Stomach (tissue), 8 donors: ENCODE measurements at regions not wholly inside any gene's neighbourhood (a gene's known extent, or its start where the extent isn't known, plus 50 kb on each side); places are given as distances from the start of the nearest gene placed in this dataset.
"Not testable (repeated sequence)": the region's sequence is repeated elsewhere in the genome, so short reads cannot be mapped to it uniquely, and the experiment has no call there.

Source experiments
- DNase-seq, 2 donors: peaks; one replicate each; pipeline versions ENCODE4 v3.0.0 to v3.0.0-alpha.2; 2013 to 2019
- H3K27ac ChIP-seq, 5 donors: fragments of 200-600 bp in 4 of 5; sonication (generic) in 4 of 5; one replicate each; pipeline ENCODE4 v1.5.1; 2013 to 2019; ENCODE audit warnings: mild to moderate bottlenecking in 1 of 5, moderate library complexity in 1 of 5
- H3K27me3 ChIP-seq, 3 donors: fragments of 200-600 bp; sonication (generic); one replicate each; pipeline ENCODE4 v1.5.1; 2017 to 2019; ENCODE audit warnings: mixed run types in 1 of 3
- H3K36me3 ChIP-seq, 4 donors: fragments of 200-600 bp; sonication (generic); 1 replicate in 3 of 4; 2 replicates in 1 of 4; pipeline ENCODE4 v1.5.1; 2016 to 2019
- H3K4me1 ChIP-seq, 4 donors: fragments of 200-600 bp; sonication (generic); one replicate each; pipeline ENCODE4 v1.5.1; 2016 to 2019
- H3K4me3 ChIP-seq, 4 donors: fragments of 200-600 bp; sonication (generic) in 3 of 4; one replicate each; pipeline ENCODE4 v1.5.1; 2016 to 2019; ENCODE audit warnings: mild to moderate bottlenecking in 1 of 4
- H3K9me3 ChIP-seq, 4 donors: fragments of 200-600 bp; sonication (generic); one replicate each; pipeline ENCODE4 v1.5.1; 2016 to 2019
- CTCF ChIP-seq, 7 experiments: fragments of 450-650 bp in 4 of 7; fragments of 200-600 bp in 3 of 7; sonication (generic) in 3 of 7; IDR thresholded peaks; one replicate each; pipeline ENCODE4 v1.5.1; 2016 to 2019; ENCODE audit warnings: antibody characterized with exemption in 7 of 7, control low read depth in 2 of 7, mild to moderate bottlenecking in 1 of 7
- EP300 ChIP-seq: sonication (generic); formaldehyde crosslinking; IDR thresholded peaks from one replicate; pipeline ENCODE4 v1.6.1; 2017; ENCODE audit warnings: antibody characterized with exemption
- POLR2A ChIP-seq, 4 donors: fragments of 450-650 bp; IDR thresholded peaks; one replicate each; pipeline ENCODE4 v1.6.1; 2016; ENCODE audit warnings: antibody characterized with exemption in 4 of 4, control low read depth in 2 of 4, mild to moderate bottlenecking in 1 of 4, moderate library complexity in 1 of 4
- POLR2AphosphoS5 ChIP-seq, 3 donors: sonication (generic); formaldehyde crosslinking; IDR thresholded peaks; one replicate each; pipeline ENCODE4 v1.6.1; 2016; ENCODE audit warnings: antibody characterized with exemption in 3 of 3
- WGBS, 5 donors: extraction: QIAGEN DNeasy Blood & Tissue Kit in 3 of 5; methylation state at CpG; one replicate each; pipeline versions ENCODE4 v1.1.5 to v1.1.7; 2013 to 2018; 5-methylcytosine and 5-hydroxymethylcytosine counted together
- intact Hi-C: fragments of 100-400 bp; cut with DNase I; formaldehyde crosslinking; loops from one replicate; pipeline ENCODE4 v1.15.1; 2023; ENCODE audit warnings: low total_unique reads
- donor health status: healthy with polysubstance abuse.
- donor health status: Bipolar disorder and iron deficiency.
- donor health status: healthy.

DNA sequence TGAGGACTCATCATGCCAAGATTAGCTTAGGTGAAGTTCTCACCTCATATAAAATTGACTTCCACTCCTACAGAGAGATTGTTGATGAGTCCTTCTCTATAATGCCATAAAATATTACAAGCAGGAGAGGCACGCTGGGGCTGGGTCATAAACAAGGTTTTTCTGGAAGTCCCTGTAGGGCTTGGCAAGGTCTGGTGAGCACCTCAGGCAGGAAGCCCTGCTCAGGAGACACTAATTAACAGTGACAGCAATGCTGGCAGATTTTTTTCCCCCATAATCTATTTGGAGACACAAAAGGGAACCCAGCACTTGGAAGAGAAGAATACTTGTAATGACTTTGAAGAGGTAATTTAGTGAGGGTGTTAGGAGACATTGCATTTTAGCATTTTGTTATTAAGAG is 118.7 kb downstream of the DIRAS2 start:
- 38 to 72% (median 56%) methylated on average over 1 of the region's 1 CpG for WGBS, 5 donors
- Histone ChIP-seq H3K4me1 (no peaks in the 10 kb centered on the region), H3K9me3 (peaks cover 0 to 6% (median 0%) of the 10 kb centered on the region in 4 donors), H3K36me3 (no peaks in the 10 kb centered on the region), H3K4me3 (no peak overlapping the region), H3K27me3 (peaks cover 0 to 11% (median 0%) of the 10 kb centered on the region in 3 donors), H3K27ac (no peak overlapping the region)
- TF ChIP-seq EP300 (no peak), POLR2A (IDR thresholded peaks at IDR 0.05) (no peak), POLR2AphosphoS5 (IDR thresholded peaks at IDR 0.05) (no peak), CTCF (IDR thresholded peaks at IDR 0.05) (no peak)
- intact Hi-C loops = no loop called here
- no peak for DNase-seq

- intact Hi-C loops = no loop called here
- H3K27me3 ChIP-seq = peaks cover 0 to 11% (median 0%) of the 10 kb centered on the region in 3 donors
- TF ChIP-seq POLR2AphosphoS5 (IDR thresholded peaks at IDR 0.05) = no peak
- no peak for TF ChIP-seq CTCF (IDR thresholded peaks at IDR 0.05)
- TF ChIP-seq POLR2A (IDR thresholded peaks at IDR 0.05) = no peak
- no peak for TF ChIP-seq EP300
- H3K36me3 ChIP-seq = no peaks in the 10 kb centered on the region
- no peak overlapping the region for H3K27ac ChIP-seq
- H3K4me1 ChIP-seq = no peaks in the 10 kb centered on the region
- no peak overlapping the region for H3K4me3 ChIP-seq
- H3K9me3 ChIP-seq = peaks cover 0 to 6% (median 0%) of the 10 kb centered on the region in 4 donors
- no peak for DNase-seq
These were observed 116.2 kb downstream of the DIRAS2 start for GRCh38 chr9:90526386-90526785.

DNA sequence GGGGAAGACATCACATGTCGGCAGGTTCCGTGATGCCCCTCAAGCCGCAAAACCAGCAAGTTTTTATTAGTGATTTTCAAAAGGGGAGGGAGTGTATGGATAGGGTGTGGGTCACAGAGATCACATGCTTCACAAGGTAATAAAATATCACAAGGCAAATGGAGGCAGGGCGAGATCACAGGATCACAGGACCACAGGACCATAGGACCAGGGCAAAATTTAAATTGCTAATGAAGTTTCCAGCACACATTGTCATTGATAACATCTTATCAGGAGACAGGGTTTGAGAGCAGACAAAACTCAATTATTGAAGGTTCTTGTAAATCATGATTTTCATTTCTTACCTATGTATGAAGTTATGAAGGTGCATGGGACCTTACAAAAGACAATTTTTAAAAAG is 106.5 kb downstream of the DIRAS2 start:
- intact Hi-C loops, H3K27ac ChIP-seq, H3K27me3 ChIP-seq, H3K4me1 ChIP-seq, H3K36me3 ChIP-seq, DNase-seq, H3K4me3 ChIP-seq, H3K9me3 ChIP-seq: not testable (repeated sequence)
- WGBS, 5 donors = 73 to 87% (median 80%) methylated on average over 4 of the region's 4 CpGs

- intact Hi-C loops = no loop called here
- H3K9me3 ChIP-seq = no peaks in the 10 kb centered on the region
- H3K36me3 ChIP-seq = no peaks in the 10 kb centered on the region
- H3K4me3 ChIP-seq = no peak overlapping the region
- H3K27me3 ChIP-seq = no peaks in the 10 kb centered on the region
- TF ChIP-seq EP300 = no peak
- TF ChIP-seq POLR2A (IDR thresholded peaks at IDR 0.05) = no peak
- no peak for TF ChIP-seq CTCF (IDR thresholded peaks at IDR 0.05)
- TF ChIP-seq POLR2AphosphoS5 (IDR thresholded peaks at IDR 0.05) = no peak
- 74 to 91% (median 89%) methylated on average over 4 of the region's 4 CpGs for WGBS, 5 donors
- no peak overlapping the region for H3K27ac ChIP-seq
- no peaks in the 10 kb centered on the region for H3K4me1 ChIP-seq
- DNase-seq = no peak
These were observed 104.1 kb downstream of the DIRAS2 start for GRCh38 chr9:90538566-90538965.

DNA sequence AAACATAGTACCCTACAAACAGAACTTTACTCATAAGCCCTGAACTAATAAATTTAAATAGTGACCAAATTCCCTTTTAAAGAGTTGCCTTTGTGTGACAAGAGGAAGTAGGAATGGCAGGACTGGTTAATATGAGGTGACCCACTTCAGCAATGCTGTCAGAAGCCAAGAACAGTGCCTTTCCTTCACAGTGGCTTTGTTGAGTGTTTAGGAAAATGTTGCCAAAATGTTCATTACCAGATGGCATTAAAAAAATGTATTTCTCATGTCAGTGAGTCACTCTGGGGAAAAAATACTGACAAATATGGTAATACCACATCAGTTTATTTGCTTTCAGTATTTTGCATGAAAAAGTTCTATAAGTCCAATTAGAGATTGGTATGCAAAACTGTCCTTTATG is 103.3 kb downstream of the DIRAS2 start:
- TF ChIP-seq EP300 (no peak), CTCF (IDR thresholded peaks at IDR 0.05) (no peak)
- Histone ChIP-seq H3K9me3 (no peaks in the 10 kb centered on the region), H3K27me3 (no peaks in the 10 kb centered on the region), H3K4me1 (no peaks in the 10 kb centered on the region), H3K36me3 (no peaks in the 10 kb centered on the region), H3K27ac (no peak overlapping the region), H3K4me3 (no peak overlapping the region)
- no peak for DNase-seq
- intact Hi-C loops = no loop called here
